ENCODE measurements at regions not wholly inside any gene's neighbourhood (a gene's known extent, or its start where the extent isn't known, plus 50 kb on each side); places are given as distances from the start of the nearest gene placed in this dataset.

GRCh38 chr5:166433679-166434078 lies 1857.8 kb upstream of the WWC1 start:
- Histone ChIP-seq H3K4me1 (ENCODE audit: control insufficient read depth in 5 of 5, insufficient read depth in 5 of 5, low read length in 5 of 5) (no peaks in the 10 kb centered on the region), H3K4me3 (ENCODE audit: low read depth in 1 of 5, low read length in 5 of 5) (no peak overlapping the region), H3K9ac (ENCODE audit: low read length in 5 of 5) (no peak overlapping the region), H3K9me3 (ENCODE audit: control insufficient read depth in 5 of 5, low read length in 5 of 5) (peaks cover 0 to 2% (median 0%) of the 10 kb centered on the region in 5 donors), H3K27me3 (ENCODE audit: control insufficient read depth in 5 of 5, insufficient read depth in 4 of 5, low read length in 5 of 5) (no peaks in the 10 kb centered on the region), H3K36me3 (ENCODE audit: control insufficient read depth in 5 of 5, insufficient read depth in 5 of 5, low read length in 5 of 5) (no peaks in the 10 kb centered on the region), H3K27ac (ENCODE audit: low read depth, low read length) (no peak overlapping the region)

- H3K9ac ChIP-seq (ENCODE audit: low read length in 5 of 5): no peak overlapping the region
- H3K27ac ChIP-seq (ENCODE audit: low read depth, low read length): no peak overlapping the region
- H3K4me1 ChIP-seq (ENCODE audit: control insufficient read depth in 5 of 5, insufficient read depth in 5 of 5, low read length in 5 of 5): no peaks in the 10 kb centered on the region
- no peaks in the 10 kb centered on the region for H3K27me3 ChIP-seq (ENCODE audit: control insufficient read depth in 5 of 5, insufficient read depth in 4 of 5, low read length in 5 of 5)
- no peaks in the 10 kb centered on the region for H3K36me3 ChIP-seq (ENCODE audit: control insufficient read depth in 5 of 5, insufficient read depth in 5 of 5, low read length in 5 of 5)
- H3K4me3 ChIP-seq (ENCODE audit: low read depth in 1 of 5, low read length in 5 of 5): no peak overlapping the region
- no peaks in the 10 kb centered on the region for H3K9me3 ChIP-seq (ENCODE audit: control insufficient read depth in 5 of 5, low read length in 5 of 5)
Measured at GRCh38 chr5:166436872-166437271, 1854.6 kb upstream of the WWC1 start.

GRCh38 chr5:166486348-166486747 lies 1805.1 kb upstream of the WWC1 start:
- Histone ChIP-seq H3K9me3 (ENCODE audit: control insufficient read depth in 5 of 5, low read length in 5 of 5) (peaks cover 0 to 6% (median 0%) of the 10 kb centered on the region in 5 donors), H3K27ac (ENCODE audit: low read depth, low read length) (no peak overlapping the region), H3K4me1 (ENCODE audit: control insufficient read depth in 5 of 5, insufficient read depth in 5 of 5, low read length in 5 of 5) (no peaks in the 10 kb centered on the region), H3K4me3 (ENCODE audit: low read depth in 1 of 5, low read length in 5 of 5) (no peak overlapping the region), H3K9ac (ENCODE audit: low read length in 5 of 5) (no peak overlapping the region), H3K27me3 (ENCODE audit: control insufficient read depth in 5 of 5, insufficient read depth in 4 of 5, low read length in 5 of 5) (no peaks in the 10 kb centered on the region), H3K36me3 (ENCODE audit: control insufficient read depth in 5 of 5, insufficient read depth in 5 of 5, low read length in 5 of 5) (peaks cover 0 to 3% (median 0%) of the 10 kb centered on the region in 5 donors)

GRCh38 chr5:166488560-166488959 lies 1802.9 kb upstream of the WWC1 start:
- Histone ChIP-seq H3K9me3 (ENCODE audit: control insufficient read depth in 5 of 5, low read length in 5 of 5) (peaks cover 0 to 3% (median 0%) of the 10 kb centered on the region in 5 donors), H3K27me3 (ENCODE audit: control insufficient read depth in 5 of 5, insufficient read depth in 4 of 5, low read length in 5 of 5) (no peaks in the 10 kb centered on the region), H3K27ac (ENCODE audit: low read depth, low read length) (no peak overlapping the region), H3K36me3 (ENCODE audit: control insufficient read depth in 5 of 5, insufficient read depth in 5 of 5, low read length in 5 of 5) (peaks cover 0 to 2% (median 0%) of the 10 kb centered on the region in 5 donors), H3K4me1 (ENCODE audit: control insufficient read depth in 5 of 5, insufficient read depth in 5 of 5, low read length in 5 of 5) (no peaks in the 10 kb centered on the region), H3K4me3 (ENCODE audit: low read depth in 1 of 5, low read length in 5 of 5) (no peak overlapping the region), H3K9ac (ENCODE audit: low read length in 5 of 5) (no peak overlapping the region)

- Histone ChIP-seq H3K4me3 (ENCODE audit: low read depth in 1 of 5, low read length in 5 of 5) (no peak overlapping the region), H3K27ac (ENCODE audit: low read depth, low read length) (no peak overlapping the region)
Measured at GRCh38 chr5:166493040-166493439, 1798.4 kb upstream of the WWC1 start.

GRCh38 chr5:166493612-166494011 lies 1797.8 kb upstream of the WWC1 start:
- H3K4me1 ChIP-seq (ENCODE audit: control insufficient read depth in 5 of 5, insufficient read depth in 5 of 5, low read length in 5 of 5): no peaks in the 10 kb centered on the region
- H3K27ac ChIP-seq (ENCODE audit: low read depth, low read length): no peak overlapping the region
- H3K27me3 ChIP-seq (ENCODE audit: control insufficient read depth in 5 of 5, insufficient read depth in 4 of 5, low read length in 5 of 5): no peaks in the 10 kb centered on the region
- no peaks in the 10 kb centered on the region for H3K36me3 ChIP-seq (ENCODE audit: control insufficient read depth in 5 of 5, insufficient read depth in 5 of 5, low read length in 5 of 5)
- no peaks in the 10 kb centered on the region for H3K9me3 ChIP-seq (ENCODE audit: control insufficient read depth in 5 of 5, low read length in 5 of 5)
- no peak overlapping the region for H3K4me3 ChIP-seq (ENCODE audit: low read depth in 1 of 5, low read length in 5 of 5)
- H3K9ac ChIP-seq (ENCODE audit: low read length in 5 of 5): no peak overlapping the region

More at GRCh38 chr5:166493040-166493439, 1798.4 kb upstream of the WWC1 start:
- no peaks in the 10 kb centered on the region for H3K36me3 ChIP-seq (ENCODE audit: control insufficient read depth in 5 of 5, insufficient read depth in 5 of 5, low read length in 5 of 5)
- no peak overlapping the region for H3K9ac ChIP-seq (ENCODE audit: low read length in 5 of 5)
- no peaks in the 10 kb centered on the region for H3K4me1 ChIP-seq (ENCODE audit: control insufficient read depth in 5 of 5, insufficient read depth in 5 of 5, low read length in 5 of 5)
- H3K27me3 ChIP-seq (ENCODE audit: control insufficient read depth in 5 of 5, insufficient read depth in 4 of 5, low read length in 5 of 5): no peaks in the 10 kb centered on the region
- no peaks in the 10 kb centered on the region for H3K9me3 ChIP-seq (ENCODE audit: control insufficient read depth in 5 of 5, low read length in 5 of 5)

- H3K27me3 ChIP-seq (ENCODE audit: control insufficient read depth in 5 of 5, insufficient read depth in 4 of 5, low read length in 5 of 5): no peaks in the 10 kb centered on the region
- no peak overlapping the region for H3K27ac ChIP-seq (ENCODE audit: low read depth, low read length)
- no peak overlapping the region for H3K9ac ChIP-seq (ENCODE audit: low read length in 5 of 5)
- no peaks in the 10 kb centered on the region for H3K4me1 ChIP-seq (ENCODE audit: control insufficient read depth in 5 of 5, insufficient read depth in 5 of 5, low read length in 5 of 5)
- H3K9me3 ChIP-seq (ENCODE audit: control insufficient read depth in 5 of 5, low read length in 5 of 5): no peaks in the 10 kb centered on the region
- no peak overlapping the region for H3K4me3 ChIP-seq (ENCODE audit: low read depth in 1 of 5, low read length in 5 of 5)
- H3K36me3 ChIP-seq (ENCODE audit: control insufficient read depth in 5 of 5, insufficient read depth in 5 of 5, low read length in 5 of 5): no peaks in the 10 kb centered on the region
Measured at GRCh38 chr5:166497496-166498104, 1793.8 kb upstream of the WWC1 start.

- H3K36me3 ChIP-seq (ENCODE audit: control insufficient read depth in 5 of 5, insufficient read depth in 5 of 5, low read length in 5 of 5): no peaks in the 10 kb centered on the region
- H3K4me1 ChIP-seq (ENCODE audit: control insufficient read depth in 5 of 5, insufficient read depth in 5 of 5, low read length in 5 of 5): no peaks in the 10 kb centered on the region
- H3K27ac ChIP-seq (ENCODE audit: low read depth, low read length): no peak overlapping the region
- no peaks in the 10 kb centered on the region for H3K27me3 ChIP-seq (ENCODE audit: control insufficient read depth in 5 of 5, insufficient read depth in 4 of 5, low read length in 5 of 5)
- no peak overlapping the region for H3K9ac ChIP-seq (ENCODE audit: low read length in 5 of 5)
- H3K4me3 ChIP-seq (ENCODE audit: low read depth in 1 of 5, low read length in 5 of 5): no peak overlapping the region
- H3K9me3 ChIP-seq (ENCODE audit: control insufficient read depth in 5 of 5, low read length in 5 of 5): no peaks in the 10 kb centered on the region
Measured at GRCh38 chr5:166499447-166500240, 1791.8 kb upstream of the WWC1 start.

- Histone ChIP-seq H3K36me3 (ENCODE audit: control insufficient read depth in 5 of 5, insufficient read depth in 5 of 5, low read length in 5 of 5) (no peaks in the 10 kb centered on the region), H3K27me3 (ENCODE audit: control insufficient read depth in 5 of 5, insufficient read depth in 4 of 5, low read length in 5 of 5) (no peaks in the 10 kb centered on the region), H3K27ac (ENCODE audit: low read depth, low read length) (no peak overlapping the region), H3K4me1 (ENCODE audit: control insufficient read depth in 5 of 5, insufficient read depth in 5 of 5, low read length in 5 of 5) (no peaks in the 10 kb centered on the region), H3K9ac (ENCODE audit: low read length in 5 of 5) (no peak overlapping the region), H3K4me3 (ENCODE audit: low read depth in 1 of 5, low read length in 5 of 5) (no peak overlapping the region), H3K9me3 (ENCODE audit: control insufficient read depth in 5 of 5, low read length in 5 of 5) (no peaks in the 10 kb centered on the region)
Measured at GRCh38 chr5:166503506-166503905, 1787.9 kb upstream of the WWC1 start.

GRCh38 chr5:166505067-166505466 lies 1786.4 kb upstream of the WWC1 start:
- no peaks in the 10 kb centered on the region for H3K4me1 ChIP-seq (ENCODE audit: control insufficient read depth in 5 of 5, insufficient read depth in 5 of 5, low read length in 5 of 5)
- no peak overlapping the region for H3K4me3 ChIP-seq (ENCODE audit: low read depth in 1 of 5, low read length in 5 of 5)
- no peaks in the 10 kb centered on the region for H3K36me3 ChIP-seq (ENCODE audit: control insufficient read depth in 5 of 5, insufficient read depth in 5 of 5, low read length in 5 of 5)
- H3K27ac ChIP-seq (ENCODE audit: low read depth, low read length): no peak overlapping the region
- H3K9me3 ChIP-seq (ENCODE audit: control insufficient read depth in 5 of 5, low read length in 5 of 5): peaks cover 0 to 2% (median 0%) of the 10 kb centered on the region in 5 donors
- H3K9ac ChIP-seq (ENCODE audit: low read length in 5 of 5): no peak overlapping the region
- no peaks in the 10 kb centered on the region for H3K27me3 ChIP-seq (ENCODE audit: control insufficient read depth in 5 of 5, insufficient read depth in 4 of 5, low read length in 5 of 5)

All from subcutaneous abdominal adipose tissue (tissue), 5 donors.